ENCODE measurements at regions not wholly inside any gene's neighbourhood (a gene's known extent, or its start where the extent isn't known, plus 50 kb on each side); places are given as distances from the start of the nearest gene placed in this dataset.

GRCh38 chr10:80714566-80714965, 176.9 kb downstream of the SH2D4B start (continued):
- TF ChIP-seq TAF7 (optimal IDR thresholded peaks at IDR 0.05; ENCODE audit: borderline replicate concordance, low read depth, low read length) (no peak), POLR2A (IDR thresholded peaks at IDR 0.05; ENCODE audit: control extremely low read depth in 1 of 2, low read depth in 2 of 2, low read length in 2 of 2) (no peak)
